ENCODE measurements at regions not wholly inside any gene's neighbourhood (a gene's known extent, or its start where the extent isn't known, plus 50 kb on each side); places are given as distances from the start of the nearest gene placed in this dataset.
"Not testable (repeated sequence)": the region's sequence is repeated elsewhere in the genome, so short reads cannot be mapped to it uniquely, and the experiment has no call there.

DNA sequence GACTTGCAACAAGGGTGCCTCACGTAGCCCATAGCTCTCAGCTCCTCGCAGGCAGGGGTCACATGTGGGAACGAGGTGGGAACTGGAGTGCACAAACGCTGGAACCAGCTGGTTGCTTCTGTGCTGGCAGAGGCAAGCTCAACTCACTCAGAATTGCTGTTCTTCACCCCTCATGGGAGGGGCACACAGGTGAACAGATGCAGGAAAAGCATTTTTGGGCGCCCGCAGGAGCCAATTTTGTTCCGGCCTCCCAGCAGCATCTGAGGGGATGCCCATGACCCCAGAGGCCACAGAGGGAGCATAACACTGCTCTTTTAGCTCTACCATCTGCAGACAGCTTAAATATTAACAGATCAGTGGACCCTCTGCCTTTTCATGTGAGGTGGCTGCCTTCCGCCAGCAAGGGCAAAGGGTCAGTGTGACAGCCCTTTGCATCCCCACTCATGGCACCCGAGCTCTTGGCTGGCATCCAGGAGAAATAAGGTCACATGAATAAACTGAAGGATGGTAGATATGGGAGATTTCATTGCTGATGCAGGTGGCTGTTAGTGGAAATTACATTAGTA lies 196.2 kb downstream of the SLCO4C1 start:
- intact Hi-C loops (cut with micrococcal nuclease): no loop called here
- Mint-ChIP-seq H3K4me1 (ENCODE audit: low read depth) (no peaks in the 10 kb centered on the region), H3K9me3 (peaks cover 2% of the 10 kb centered on the region), H3K36me3 (ENCODE audit: low read depth) (no peaks in the 10 kb centered on the region), H3K4me3 (no peak overlapping the region), H3K27ac (no peak overlapping the region), H3K27me3 (ENCODE audit: low read depth) (no peaks in the 10 kb centered on the region)
- CTCF ChIA-PET: no interaction called here
- no peak for DNase-seq

DNA sequence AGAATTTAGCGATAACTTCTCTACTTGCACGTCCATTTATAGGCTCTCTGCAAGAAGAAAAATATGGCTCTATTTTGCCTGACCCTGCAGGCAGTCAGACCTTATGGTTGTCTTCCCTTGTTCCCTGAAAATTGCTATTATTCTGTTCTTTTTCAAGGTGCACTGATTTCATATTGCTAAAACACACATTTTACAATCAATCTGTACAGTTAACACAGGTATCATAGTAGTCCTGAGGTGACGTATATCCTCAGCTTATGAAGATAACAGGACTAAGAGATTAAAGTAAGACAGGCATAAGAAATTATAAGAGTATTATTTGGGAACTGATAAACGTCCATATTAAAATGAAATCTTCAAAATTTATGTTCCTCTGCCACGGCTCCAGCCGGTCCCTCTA lies 197.0 kb downstream of the SLCO4C1 start:
- CTCF ChIA-PET; intact Hi-C loops (cut with micrococcal nuclease); H3K4me1 Mint-ChIP-seq (ENCODE audit: low read depth); H3K27me3 Mint-ChIP-seq (ENCODE audit: low read depth); H3K27ac Mint-ChIP-seq; H3K36me3 Mint-ChIP-seq (ENCODE audit: low read depth); H3K4me3 Mint-ChIP-seq; H3K9me3 Mint-ChIP-seq; DNase-seq: not testable (repeated sequence)

DNA sequence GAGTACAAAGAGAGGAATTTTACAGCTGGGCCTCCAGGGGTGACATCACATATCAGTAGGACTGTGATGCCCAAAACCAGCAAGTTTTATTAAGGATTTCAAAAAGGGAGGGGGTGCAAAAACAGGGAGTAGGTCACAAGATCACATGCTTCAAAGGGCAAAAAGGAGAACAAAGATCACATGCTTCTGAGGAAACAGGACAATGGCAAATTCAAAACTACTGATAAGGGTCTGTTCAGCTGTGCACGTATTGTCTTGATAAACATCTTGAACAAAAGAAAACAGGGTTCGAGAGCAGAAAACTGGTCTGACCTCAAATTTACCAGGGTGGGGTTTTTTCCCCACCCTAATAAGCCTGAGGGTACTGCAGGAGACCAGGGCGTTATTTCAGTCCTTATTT lies 197.5 kb downstream of the SLCO4C1 start:
- H3K9me3 Mint-ChIP-seq; H3K27ac Mint-ChIP-seq; H3K4me1 Mint-ChIP-seq (ENCODE audit: low read depth); DNase-seq; CTCF ChIA-PET; intact Hi-C loops (cut with micrococcal nuclease); H3K27me3 Mint-ChIP-seq (ENCODE audit: low read depth); H3K4me3 Mint-ChIP-seq; H3K36me3 Mint-ChIP-seq (ENCODE audit: low read depth): not testable (repeated sequence)

DNA sequence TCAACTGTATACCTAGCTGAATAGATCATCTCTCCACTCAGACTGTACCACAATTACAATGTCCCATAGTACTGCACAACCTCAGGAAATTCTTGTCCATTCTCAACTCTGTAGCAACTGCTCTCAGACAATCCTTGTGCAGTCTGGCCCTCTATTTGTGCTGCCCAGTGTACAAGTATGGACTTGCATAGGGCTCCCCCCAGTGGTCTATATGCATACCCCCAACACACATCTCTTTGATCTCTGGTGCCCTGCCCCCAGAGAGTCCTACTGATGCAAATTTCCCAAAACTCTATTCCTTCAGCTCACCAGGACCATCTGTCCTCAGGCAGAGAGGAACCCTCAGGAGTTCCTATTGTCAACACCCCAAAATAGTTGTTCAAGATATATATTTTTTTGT lies 205.3 kb downstream of the SLCO4C1 start:
- no peaks in the 10 kb centered on the region for H3K4me1 Mint-ChIP-seq (ENCODE audit: low read depth)
- no peaks in the 10 kb centered on the region for H3K36me3 Mint-ChIP-seq (ENCODE audit: low read depth)
- H3K9me3 Mint-ChIP-seq: no peaks in the 10 kb centered on the region
- no peak overlapping the region for H3K27ac Mint-ChIP-seq
- CTCF ChIA-PET: interaction anchor here (0.6 to 1.6 kb wide), 2 partner anchors 65 to 778 kb away, joined by 3 to 4 read pairs; no protein-coding TSS in a partner anchor
- no peaks in the 10 kb centered on the region for H3K27me3 Mint-ChIP-seq (ENCODE audit: low read depth)
- DNase-seq: no peak
- no peak overlapping the region for H3K4me3 Mint-ChIP-seq
- intact Hi-C loops (cut with micrococcal nuclease): loop anchor here (2.0 kb wide), 1 partner anchor 148 kb away; no protein-coding TSS in a partner anchor

DNA sequence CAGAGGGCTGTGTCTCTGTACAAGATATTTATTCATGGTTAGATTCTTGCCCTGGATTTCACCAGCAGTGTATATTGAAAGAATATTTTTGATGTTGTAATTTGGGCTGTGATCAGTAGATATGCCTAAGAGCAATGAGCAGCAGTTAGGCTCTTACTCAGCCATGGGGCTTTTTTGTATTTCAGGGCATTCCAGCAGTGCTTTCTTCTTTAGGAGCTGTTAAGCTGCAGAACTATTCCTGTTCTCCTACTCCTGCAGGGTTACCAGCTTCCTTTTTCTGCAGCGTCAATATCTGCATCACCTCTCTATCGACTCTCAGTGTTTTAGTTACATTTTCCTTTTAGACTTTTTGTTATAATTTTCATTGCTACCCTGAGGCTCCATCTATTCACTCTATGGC lies 206.2 kb downstream of the SLCO4C1 start:
- Mint-ChIP-seq H3K9me3 (no peaks in the 10 kb centered on the region), H3K4me1 (ENCODE audit: low read depth) (no peaks in the 10 kb centered on the region), H3K4me3 (no peak overlapping the region), H3K36me3 (ENCODE audit: low read depth) (no peaks in the 10 kb centered on the region), H3K27me3 (ENCODE audit: low read depth) (no peaks in the 10 kb centered on the region), H3K27ac (no peak overlapping the region)
- intact Hi-C loops (cut with micrococcal nuclease): loop anchor here (2.0 kb wide), 1 partner anchor 147 kb away; no protein-coding TSS in a partner anchor
- DNase-seq: no peak
- CTCF ChIA-PET: interaction anchor here (1.6 kb wide), 1 partner anchor 65 kb away, joined by 4 read pairs; no protein-coding TSS in a partner anchor

DNA sequence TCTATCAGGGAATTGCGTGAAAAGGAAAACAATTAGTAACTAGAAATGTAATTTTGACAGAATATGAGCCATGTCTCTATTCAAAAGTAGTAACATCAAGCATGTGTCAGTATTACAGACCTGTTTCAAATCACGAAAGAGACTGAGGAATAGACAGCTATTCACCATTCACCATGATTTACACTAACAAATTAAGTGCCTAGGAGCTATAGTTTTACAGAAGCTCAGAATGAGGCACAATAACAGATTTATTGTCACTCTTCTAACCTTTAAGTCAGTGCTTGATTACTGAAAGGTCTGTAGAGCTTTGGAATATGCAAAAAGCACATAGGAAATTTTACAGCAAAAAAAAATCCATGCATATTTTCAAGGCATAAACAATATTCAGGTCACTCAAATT lies 208.2 kb downstream of the SLCO4C1 start:
- no peaks in the 10 kb centered on the region for H3K27me3 Mint-ChIP-seq (ENCODE audit: low read depth)
- H3K27ac Mint-ChIP-seq: no peak overlapping the region
- H3K9me3 Mint-ChIP-seq: peaks cover 3% of the 10 kb centered on the region
- CTCF ChIA-PET: no interaction called here
- H3K4me3 Mint-ChIP-seq: no peak overlapping the region
- H3K4me1 Mint-ChIP-seq (ENCODE audit: low read depth): no peaks in the 10 kb centered on the region
- DNase-seq: no peak
- intact Hi-C loops (cut with micrococcal nuclease): no loop called here
- no peaks in the 10 kb centered on the region for H3K36me3 Mint-ChIP-seq (ENCODE audit: low read depth)

DNA sequence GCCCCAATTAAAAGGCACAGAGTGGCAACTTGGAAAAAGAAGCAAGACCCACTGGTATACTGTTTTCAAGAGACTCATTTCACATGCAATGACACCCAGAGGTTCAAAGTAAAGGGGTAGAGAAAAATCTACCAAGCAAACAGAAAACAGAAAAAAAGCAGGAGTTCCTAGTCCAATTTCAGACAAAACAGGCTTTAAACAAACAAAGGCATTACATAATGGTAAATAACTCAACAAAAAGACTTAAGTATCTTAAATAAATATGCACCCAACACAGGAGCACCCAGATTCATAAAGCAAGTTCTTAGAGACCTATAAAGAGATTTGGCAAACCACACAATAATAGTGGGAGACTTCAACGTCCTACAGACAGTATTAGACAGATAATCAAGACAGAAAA lies 215.8 kb downstream of the SLCO4C1 start:
- Mint-ChIP-seq H3K4me3 (no peak overlapping the region), H3K27ac (no peak overlapping the region)
- CTCF ChIA-PET: no interaction called here

DNA sequence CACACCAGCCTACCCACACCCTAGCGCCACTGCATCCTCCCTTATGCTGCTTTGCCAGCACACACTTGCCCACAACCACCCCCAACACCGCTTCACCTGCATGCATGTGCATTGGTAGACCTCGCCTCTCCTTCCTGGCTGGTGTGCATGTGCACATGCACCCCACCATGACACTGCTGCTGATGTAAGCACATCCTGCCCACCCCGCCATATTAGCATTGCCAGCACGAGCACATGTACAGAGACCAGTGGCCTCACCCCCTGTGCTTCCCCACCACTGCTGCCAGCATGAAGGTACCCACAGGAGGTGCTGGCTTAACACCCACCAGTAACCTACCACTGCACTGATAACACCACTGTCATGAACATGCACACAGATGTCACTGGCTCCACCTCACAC lies 218.2 kb downstream of the SLCO4C1 start:
- intact Hi-C loops (cut with micrococcal nuclease): no loop called here
- no peaks in the 10 kb centered on the region for H3K4me1 Mint-ChIP-seq (ENCODE audit: low read depth)
- H3K27ac Mint-ChIP-seq: no peak overlapping the region
- no peaks in the 10 kb centered on the region for H3K27me3 Mint-ChIP-seq (ENCODE audit: low read depth)
- H3K9me3 Mint-ChIP-seq: peaks cover 14% of the 10 kb centered on the region
- CTCF ChIA-PET: no interaction called here
- no peak for DNase-seq
- no peaks in the 10 kb centered on the region for H3K36me3 Mint-ChIP-seq (ENCODE audit: low read depth)
- no peak overlapping the region for H3K4me3 Mint-ChIP-seq

More for the DNA sequence above, 215.8 kb downstream of the SLCO4C1 start:
- intact Hi-C loops (cut with micrococcal nuclease): no loop called here
- H3K9me3 Mint-ChIP-seq: peaks cover 16% of the 10 kb centered on the region
- no peaks in the 10 kb centered on the region for H3K36me3 Mint-ChIP-seq (ENCODE audit: low read depth)
- DNase-seq: no peak
- H3K4me1 Mint-ChIP-seq (ENCODE audit: low read depth): no peaks in the 10 kb centered on the region
- H3K27me3 Mint-ChIP-seq (ENCODE audit: low read depth): no peaks in the 10 kb centered on the region

DNA sequence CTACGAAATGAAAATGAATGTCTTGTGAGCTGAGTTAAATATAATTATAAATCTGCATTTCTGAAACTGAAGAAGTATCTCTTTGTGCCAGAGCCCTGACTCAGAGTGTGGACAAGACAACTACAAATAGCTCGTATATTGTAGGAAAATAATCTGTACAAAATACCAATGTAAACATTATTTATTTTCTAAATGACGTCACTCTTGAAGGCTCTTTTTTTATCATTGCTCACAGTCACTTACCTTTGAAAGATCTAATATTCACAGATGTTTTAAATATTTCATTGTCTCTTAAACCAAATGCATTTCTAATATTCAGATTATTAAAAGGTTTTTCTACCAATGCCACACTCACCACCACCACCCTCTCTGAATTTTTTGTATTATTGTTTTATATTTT lies 226.1 kb downstream of the SLCO4C1 start:
- DNase-seq: no peak
- Mint-ChIP-seq H3K4me1 (ENCODE audit: low read depth) (no peaks in the 10 kb centered on the region), H3K9me3 (no peaks in the 10 kb centered on the region), H3K27ac (no peak overlapping the region), H3K27me3 (ENCODE audit: low read depth) (no peaks in the 10 kb centered on the region), H3K36me3 (ENCODE audit: low read depth) (no peaks in the 10 kb centered on the region), H3K4me3 (no peak overlapping the region)
- CTCF ChIA-PET: no interaction called here
- intact Hi-C loops (cut with micrococcal nuclease): no loop called here

DNA sequence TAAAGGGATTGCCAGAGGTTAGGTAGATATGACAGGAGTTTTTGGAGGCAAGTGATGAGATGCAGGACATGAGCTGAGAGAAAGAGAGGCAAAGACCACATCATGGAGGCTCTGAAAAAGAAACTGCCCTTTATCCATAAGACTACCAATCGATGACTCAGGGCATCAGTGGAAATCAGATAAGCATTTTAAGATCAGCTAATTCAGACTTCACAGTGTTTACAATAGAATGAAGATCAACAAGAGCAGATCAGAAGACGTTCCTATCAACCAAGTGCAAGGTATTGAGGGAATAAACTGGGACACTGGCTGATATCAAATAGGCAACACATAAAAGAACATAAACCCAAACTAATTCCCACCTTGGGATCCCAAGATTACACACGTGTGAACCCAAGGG lies 227.2 kb downstream of the SLCO4C1 start:
- intact Hi-C loops (cut with micrococcal nuclease): no loop called here
- H3K4me3 Mint-ChIP-seq: no peak overlapping the region
- H3K27me3 Mint-ChIP-seq (ENCODE audit: low read depth): no peaks in the 10 kb centered on the region
- no peaks in the 10 kb centered on the region for H3K36me3 Mint-ChIP-seq (ENCODE audit: low read depth)
- no peak for DNase-seq
- CTCF ChIA-PET: no interaction called here
- no peaks in the 10 kb centered on the region for H3K4me1 Mint-ChIP-seq (ENCODE audit: low read depth)
- H3K27ac Mint-ChIP-seq: no peak overlapping the region
- no peaks in the 10 kb centered on the region for H3K9me3 Mint-ChIP-seq

DNA sequence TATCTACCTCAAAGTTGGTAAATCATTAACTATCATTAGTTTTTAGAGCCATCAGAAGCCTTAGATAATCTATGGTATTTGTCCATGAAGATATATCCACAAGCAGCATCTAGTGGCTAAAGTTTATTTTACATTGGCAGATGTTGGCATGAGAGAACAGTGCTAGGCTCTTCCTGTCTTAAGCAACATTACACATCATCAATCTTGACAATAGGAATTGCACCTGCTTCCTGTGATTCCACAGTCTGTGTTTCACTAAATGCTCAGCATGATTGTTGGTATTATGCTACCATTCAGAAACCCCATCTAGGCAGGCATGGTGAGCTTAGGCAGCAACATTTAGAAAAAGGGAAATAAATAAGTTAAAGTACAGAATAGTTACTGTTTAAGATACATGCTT lies 246.6 kb downstream of the SLCO4C1 start:
- CTCF ChIA-PET: no interaction called here
- no peaks in the 10 kb centered on the region for H3K4me1 Mint-ChIP-seq (ENCODE audit: low read depth)
- intact Hi-C loops (cut with micrococcal nuclease): no loop called here

DNA sequence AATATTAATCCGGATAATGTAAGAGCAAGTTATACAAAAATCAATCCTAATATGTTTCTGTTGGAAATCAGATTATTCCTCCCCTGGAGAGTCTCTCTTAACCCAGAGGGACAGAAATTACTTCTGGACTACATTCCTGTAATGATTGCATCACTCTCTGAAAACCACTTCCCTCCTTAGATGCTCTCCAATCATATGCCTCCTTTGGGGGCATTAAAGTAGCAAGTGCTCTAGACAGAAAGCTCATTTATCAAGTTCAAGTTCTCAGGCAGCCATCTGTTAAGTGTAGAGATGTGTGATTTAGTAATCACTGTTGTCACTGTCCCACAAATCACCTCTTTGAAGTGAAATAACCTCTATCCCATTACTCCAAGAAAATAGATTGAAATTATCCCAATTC lies 247.1 kb downstream of the SLCO4C1 start:
- no peak overlapping the region for H3K27ac Mint-ChIP-seq
- H3K4me3 Mint-ChIP-seq: no peak overlapping the region
- no peaks in the 10 kb centered on the region for H3K4me1 Mint-ChIP-seq (ENCODE audit: low read depth)
- no peak for DNase-seq
- no peaks in the 10 kb centered on the region for H3K9me3 Mint-ChIP-seq
- H3K36me3 Mint-ChIP-seq (ENCODE audit: low read depth): no peaks in the 10 kb centered on the region
- H3K27me3 Mint-ChIP-seq (ENCODE audit: low read depth): no peaks in the 10 kb centered on the region
- intact Hi-C loops (cut with micrococcal nuclease): no loop called here
- CTCF ChIA-PET: interaction anchor here (0.6 kb wide), 1 partner anchor 22 kb away, joined by 4 read pairs; no protein-coding TSS in a partner anchor

More for the DNA sequence above, 246.6 kb downstream of the SLCO4C1 start:
- Mint-ChIP-seq H3K9me3 (no peaks in the 10 kb centered on the region), H3K27me3 (ENCODE audit: low read depth) (no peaks in the 10 kb centered on the region), H3K36me3 (ENCODE audit: low read depth) (no peaks in the 10 kb centered on the region), H3K4me3 (no peak overlapping the region), H3K27ac (no peak overlapping the region)
- no peak for DNase-seq

DNA sequence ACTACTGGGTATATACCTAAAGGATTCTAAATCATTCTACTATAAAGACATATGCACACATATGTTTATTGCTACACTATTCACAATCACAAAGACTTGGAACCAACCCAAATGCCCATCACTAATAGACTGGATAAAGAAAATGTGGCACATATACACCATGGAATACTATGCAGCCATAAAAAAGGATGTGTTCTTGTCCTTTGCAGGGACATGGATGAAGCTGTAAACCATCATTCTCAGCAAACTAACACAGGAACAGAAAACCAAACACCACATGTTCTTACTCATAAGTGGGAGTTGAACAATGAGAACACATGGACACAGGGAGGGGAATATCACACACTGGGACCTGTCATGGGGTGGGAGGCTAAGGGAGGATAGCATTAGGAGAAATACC lies 249.0 kb downstream of the SLCO4C1 start:
- DNase-seq; H3K4me1 Mint-ChIP-seq (ENCODE audit: low read depth); intact Hi-C loops (cut with micrococcal nuclease); H3K27me3 Mint-ChIP-seq (ENCODE audit: low read depth); H3K36me3 Mint-ChIP-seq (ENCODE audit: low read depth); H3K9me3 Mint-ChIP-seq; CTCF ChIA-PET; H3K4me3 Mint-ChIP-seq; H3K27ac Mint-ChIP-seq: not testable (repeated sequence)

Data from activated naive CD4-positive, alpha-beta T cell treated with anti-CD3 and anti-CD28 coated beads for 36 hours (primary cell).